Liver (tissue), 3 donors: ENCODE measurements at regions not wholly inside any gene's neighbourhood (a gene's known extent, or its start where the extent isn't known, plus 50 kb on each side); places are given as distances from the start of the nearest gene placed in this dataset.

Experiments
- EGR1 ChIP-seq, 2 donors: IDR thresholded peaks; 2 replicates each; pipeline ENCODE4 v1.6.1; 2016 to 2018; ENCODE audit warnings: antibody characterized with exemption in 2 of 2, low read depth in 2 of 2
- JUND ChIP-seq, 2 donors: IDR thresholded peaks; 2 replicates each; pipeline ENCODE4 v1.6.1; 2016; ENCODE audit warnings: antibody characterized with exemption in 2 of 2
- NR2F2 ChIP-seq: IDR thresholded peaks from 2 replicates; pipeline ENCODE4 v1.6.1; 2016; ENCODE audit warnings: antibody characterized with exemption
- RAD21 ChIP-seq, 2 donors: IDR thresholded peaks; 2 replicates each; pipeline ENCODE4 v1.6.1; 2016; ENCODE audit warnings: antibody characterized with exemption in 2 of 2, mild to moderate bottlenecking in 2 of 2
- SP1 ChIP-seq: IDR thresholded peaks from 2 replicates; pipeline ENCODE4 v1.6.1; 2018; ENCODE audit warnings: antibody characterized with exemption, mild to moderate bottlenecking
- TAF1 ChIP-seq: conservative IDR thresholded peaks from 2 replicates; pipeline ENCODE4 v1.6.1; 2016; ENCODE audit warnings: antibody characterized with exemption, mild to moderate bottlenecking
- TF ChIP-seq, protein P1 (sequence below): fragments of 150-350 bp; IDR thresholded peaks from 2 replicates; pipeline ENCODE4 v1.5.1; 2017; ENCODE audit warnings: improper control_type of control experiment, low read depth, low read length; ENCODE audit not compliant: missing input control
- donor health status: healthy.
- donor health status: healthy.

- TF ChIP-seq, protein P1, sequence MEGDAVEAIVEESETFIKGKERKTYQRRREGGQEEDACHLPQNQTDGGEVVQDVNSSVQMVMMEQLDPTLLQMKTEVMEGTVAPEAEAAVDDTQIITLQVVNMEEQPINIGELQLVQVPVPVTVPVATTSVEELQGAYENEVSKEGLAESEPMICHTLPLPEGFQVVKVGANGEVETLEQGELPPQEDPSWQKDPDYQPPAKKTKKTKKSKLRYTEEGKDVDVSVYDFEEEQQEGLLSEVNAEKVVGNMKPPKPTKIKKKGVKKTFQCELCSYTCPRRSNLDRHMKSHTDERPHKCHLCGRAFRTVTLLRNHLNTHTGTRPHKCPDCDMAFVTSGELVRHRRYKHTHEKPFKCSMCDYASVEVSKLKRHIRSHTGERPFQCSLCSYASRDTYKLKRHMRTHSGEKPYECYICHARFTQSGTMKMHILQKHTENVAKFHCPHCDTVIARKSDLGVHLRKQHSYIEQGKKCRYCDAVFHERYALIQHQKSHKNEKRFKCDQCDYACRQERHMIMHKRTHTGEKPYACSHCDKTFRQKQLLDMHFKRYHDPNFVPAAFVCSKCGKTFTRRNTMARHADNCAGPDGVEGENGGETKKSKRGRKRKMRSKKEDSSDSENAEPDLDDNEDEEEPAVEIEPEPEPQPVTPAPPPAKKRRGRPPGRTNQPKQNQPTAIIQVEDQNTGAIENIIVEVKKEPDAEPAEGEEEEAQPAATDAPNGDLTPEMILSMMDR = no peak
- no peak for TF ChIP-seq TAF1
- TF ChIP-seq RAD21 (IDR thresholded peaks at IDR 0.05) = no peak
- TF ChIP-seq NR2F2 = no peak
- TF ChIP-seq EGR1 (IDR thresholded peaks at IDR 0.05; ENCODE audit: low read depth in 2 of 2) = no peak
- TF ChIP-seq SP1 = no peak
- no peak for TF ChIP-seq JUND (IDR thresholded peaks at IDR 0.05)
Observed at GRCh38 chr6:147986846-147987245, 355.8 kb upstream of the SASH1 start.
